ENCODE measurements at regions not wholly inside any gene's neighbourhood (a gene's known extent, or its start where the extent isn't known, plus 50 kb on each side); places are given as distances from the start of the nearest gene placed in this dataset.

- Histone ChIP-seq H3K27ac (replicated peaks) (no peak overlapping the region), H3K27me3 (ENCODE audit: low read depth) (peaks cover 7% of the 10 kb centered on the region), H3K9me3 (replicated peaks) (no peaks in the 10 kb centered on the region), H3K4me1 (no peaks in the 10 kb centered on the region), H3K4me3 (no peak overlapping the region), H3K36me3 (no peaks in the 10 kb centered on the region)
- no peak for DNase-seq
- TF ChIP-seq CTCF (IDR thresholded peaks at IDR 0.05; ENCODE audit: borderline replicate concordance) = no peak
- intact Hi-C loops (cut with micrococcal nuclease) = no loop called here
Observed at GRCh38 chr21:35926003-35926740, 134.2 kb downstream of the SETD4 start.

- no peak for TF ChIP-seq CTCF (IDR thresholded peaks at IDR 0.05; ENCODE audit: borderline replicate concordance)
- Histone ChIP-seq H3K27ac (replicated peaks) (no peak overlapping the region), H3K36me3 (no peaks in the 10 kb centered on the region), H3K9me3 (replicated peaks) (no peaks in the 10 kb centered on the region), H3K27me3 (ENCODE audit: low read depth) (peaks cover 7% of the 10 kb centered on the region), H3K4me3 (no peak overlapping the region), H3K4me1 (no peaks in the 10 kb centered on the region)
- no peak for DNase-seq
- intact Hi-C loops (cut with micrococcal nuclease) = no loop called here
Observed at GRCh38 chr21:35925497-35925896, 134.8 kb downstream of the SETD4 start.

- Histone ChIP-seq H3K36me3 (no peaks in the 10 kb centered on the region), H3K27ac (replicated peaks) (peak overlapping the region; percentile 16), H3K4me3 (no peak overlapping the region), H3K27me3 (ENCODE audit: low read depth) (peaks cover 7% of the 10 kb centered on the region), H3K9me3 (replicated peaks) (no peaks in the 10 kb centered on the region), H3K4me1 (no peaks in the 10 kb centered on the region)
- no peak for DNase-seq
- intact Hi-C loops (cut with micrococcal nuclease) = no loop called here
- no peak for TF ChIP-seq CTCF (IDR thresholded peaks at IDR 0.05; ENCODE audit: borderline replicate concordance)
Observed at GRCh38 chr21:35924714-35925301, 135.5 kb downstream of the SETD4 start.

- no peak overlapping the region for H3K4me3 ChIP-seq
- no peak overlapping the region for H3K27ac ChIP-seq (replicated peaks)
- no peaks in the 10 kb centered on the region for H3K36me3 ChIP-seq
- H3K4me1 ChIP-seq = no peaks in the 10 kb centered on the region
- peaks cover 6% of the 10 kb centered on the region for H3K9me3 ChIP-seq (replicated peaks)
- no peak for TF ChIP-seq CTCF (IDR thresholded peaks at IDR 0.05; ENCODE audit: borderline replicate concordance)
- DNase-seq = no peak
- H3K27me3 ChIP-seq (ENCODE audit: low read depth) = peaks cover 7% of the 10 kb centered on the region
- intact Hi-C loops (cut with micrococcal nuclease) = no loop called here
Observed at GRCh38 chr21:35923971-35924370, 136.4 kb downstream of the SETD4 start.

- no peak for TF ChIP-seq CTCF (IDR thresholded peaks at IDR 0.05; ENCODE audit: borderline replicate concordance)
- H3K4me1 ChIP-seq = no peaks in the 10 kb centered on the region
- no peak for DNase-seq
- no peak overlapping the region for H3K27ac ChIP-seq (replicated peaks)
- intact Hi-C loops (cut with micrococcal nuclease) = no loop called here
- no peak overlapping the region for H3K4me3 ChIP-seq
- peaks cover 7% of the 10 kb centered on the region for H3K27me3 ChIP-seq (ENCODE audit: low read depth)
- peaks cover 9% of the 10 kb centered on the region for H3K9me3 ChIP-seq (replicated peaks)
- H3K36me3 ChIP-seq = no peaks in the 10 kb centered on the region
Observed at GRCh38 chr21:35922618-35923017, 137.7 kb downstream of the SETD4 start.

All from left ventricle myocardium inferior (tissue), 1 donor.